Activated CD8-positive, alpha-beta T cell treated with anti-CD3 and anti-CD28 coated beads, Interleukin-2, amount 10 ng/mL, durations not matched to agents 7 days and 5 days (primary cell): ENCODE measurements at regions not wholly inside any gene's neighbourhood (a gene's known extent, or its start where the extent isn't known, plus 50 kb on each side); places are given as distances from the start of the nearest gene placed in this dataset.

ENCODE experiments used
- ATAC-seq: fragments of 150-1000 bp; cut with Tn5 transposase; one replicate; pipeline ENCODE4 v1.10.0; 2021; ENCODE audit warnings: moderate library complexity
- CTCF ChIA-PET: fragments of 350-600 bp; sonication (Branson Sonifier 250); formaldehyde crosslinking; loops from one replicate; lab custom pipeline; 2021; ENCODE audit warnings: antibody characterized with exemption; lab: Charles Lee
- POLR2A ChIA-PET: fragments of 350-600 bp; sonication (Branson Sonifier 250); formaldehyde crosslinking; loops from one replicate; lab custom pipeline; 2021; ENCODE audit warnings: antibody characterized with exemption; lab: Charles Lee
- DNase-seq: peaks from one replicate; pipeline ENCODE4 v3.0.0-alpha.2; 2020
- H3K27ac Mint-ChIP-seq: one replicate; pipeline ENCODE4 v1.8.0; 2021; ENCODE audit warnings: mild to moderate bottlenecking, mixed read lengths
- H3K27me3 Mint-ChIP-seq: one replicate; pipeline ENCODE4 v1.8.0; 2021; ENCODE audit warnings: low read depth, mixed read lengths
- H3K36me3 Mint-ChIP-seq: one replicate; pipeline ENCODE4 v1.8.0; 2021; ENCODE audit warnings: low read depth, mixed read lengths
- H3K4me1 Mint-ChIP-seq: one replicate; pipeline ENCODE4 v1.8.0; 2021; ENCODE audit warnings: low read depth, mixed read lengths
- H3K4me3 Mint-ChIP-seq: one replicate; pipeline ENCODE4 v1.8.0; 2021; ENCODE audit warnings: mild to moderate bottlenecking, mixed read lengths
- H3K9me3 Mint-ChIP-seq: one replicate; pipeline ENCODE4 v1.8.0; 2022; ENCODE audit warnings: mixed read lengths; ENCODE audit not compliant: insufficient read depth

- H3K4me3 Mint-ChIP-seq, result no peak overlapping the region
- DNase-seq (no peak), ATAC-seq (no peak)
- H3K27ac Mint-ChIP-seq, result no peak overlapping the region
- POLR2A ChIA-PET, result no interaction called here
- CTCF ChIA-PET, result no interaction called here
- peaks cover 1% of the 10 kb centered on the region for H3K9me3 Mint-ChIP-seq
- no peaks in the 10 kb centered on the region for H3K36me3 Mint-ChIP-seq
- H3K27me3 Mint-ChIP-seq, result no peaks in the 10 kb centered on the region
- H3K4me1 Mint-ChIP-seq, result peaks cover 5% of the 10 kb centered on the region
These were observed 169.3 kb downstream of the SEC16B start for GRCh38 chr1:177800400-177801088.

- ChIA-PET CTCF (no interaction called here), POLR2A (no interaction called here)
- no peaks in the 10 kb centered on the region for H3K27me3 Mint-ChIP-seq
- no peaks in the 10 kb centered on the region for H3K36me3 Mint-ChIP-seq
- DNase-seq (no peak), ATAC-seq (no peak)
- no peak overlapping the region for H3K4me3 Mint-ChIP-seq
- H3K4me1 Mint-ChIP-seq, result peaks cover 5% of the 10 kb centered on the region
- no peak overlapping the region for H3K27ac Mint-ChIP-seq
- H3K9me3 Mint-ChIP-seq, result no peaks in the 10 kb centered on the region
These were observed 170.1 kb downstream of the SEC16B start for GRCh38 chr1:177799746-177800145.

GRCh38 chr1:177798614-177799013 is 171.2 kb downstream of the SEC16B start:
- Mint-ChIP-seq H3K36me3 (no peaks in the 10 kb centered on the region), H3K4me1 (peaks cover 5% of the 10 kb centered on the region), H3K27ac (no peak overlapping the region), H3K4me3 (no peak overlapping the region), H3K27me3 (no peaks in the 10 kb centered on the region), H3K9me3 (no peaks in the 10 kb centered on the region)
- ATAC-seq (no peak), DNase-seq (no peak)
- ChIA-PET CTCF (no interaction called here), POLR2A (no interaction called here)

- H3K4me3 Mint-ChIP-seq, result no peak overlapping the region
- no peaks in the 10 kb centered on the region for H3K9me3 Mint-ChIP-seq
- H3K4me1 Mint-ChIP-seq, result peaks cover 5% of the 10 kb centered on the region
- H3K27me3 Mint-ChIP-seq, result no peaks in the 10 kb centered on the region
- no peak for DNase-seq
- ChIA-PET CTCF (no interaction called here), POLR2A (no interaction called here)
- no peak for ATAC-seq
- no peaks in the 10 kb centered on the region for H3K36me3 Mint-ChIP-seq
- H3K27ac Mint-ChIP-seq, result no peak overlapping the region
These were observed 173.3 kb downstream of the SEC16B start for GRCh38 chr1:177796561-177796960.

GRCh38 chr1:177794376-177794991 is 175.4 kb downstream of the SEC16B start:
- Mint-ChIP-seq H3K27me3 (no peaks in the 10 kb centered on the region), H3K4me3 (no peak overlapping the region), H3K36me3 (no peaks in the 10 kb centered on the region), H3K4me1 (no peaks in the 10 kb centered on the region), H3K27ac (no peak overlapping the region), H3K9me3 (no peaks in the 10 kb centered on the region)
- no peak for ATAC-seq
- ChIA-PET POLR2A (no interaction called here), CTCF (no interaction called here)
- no peak for DNase-seq

GRCh38 chr1:177793900-177794299 is 176.0 kb downstream of the SEC16B start:
- ChIA-PET CTCF (no interaction called here), POLR2A (no interaction called here)
- Mint-ChIP-seq H3K4me3 (no peak overlapping the region), H3K36me3 (no peaks in the 10 kb centered on the region), H3K4me1 (no peaks in the 10 kb centered on the region), H3K27ac (no peak overlapping the region), H3K9me3 (no peaks in the 10 kb centered on the region), H3K27me3 (no peaks in the 10 kb centered on the region)
- ATAC-seq (no peak), DNase-seq (no peak)

GRCh38 chr1:177790566-177790965 is 179.3 kb downstream of the SEC16B start:
- DNase-seq (no peak), ATAC-seq (no peak)
- no peaks in the 10 kb centered on the region for H3K9me3 Mint-ChIP-seq
- no peaks in the 10 kb centered on the region for H3K4me1 Mint-ChIP-seq
- no peaks in the 10 kb centered on the region for H3K36me3 Mint-ChIP-seq
- no peak overlapping the region for H3K27ac Mint-ChIP-seq
- ChIA-PET CTCF (no interaction called here), POLR2A (no interaction called here)
- no peaks in the 10 kb centered on the region for H3K27me3 Mint-ChIP-seq
- H3K4me3 Mint-ChIP-seq, result no peak overlapping the region

GRCh38 chr1:177789956-177790355 is 179.9 kb downstream of the SEC16B start:
- Mint-ChIP-seq H3K27me3 (no peaks in the 10 kb centered on the region), H3K36me3 (no peaks in the 10 kb centered on the region), H3K9me3 (no peaks in the 10 kb centered on the region), H3K4me1 (no peaks in the 10 kb centered on the region), H3K4me3 (no peak overlapping the region), H3K27ac (no peak overlapping the region)
- ATAC-seq, result no peak
- ChIA-PET POLR2A (no interaction called here), CTCF (no interaction called here)
- no peak for DNase-seq

- Mint-ChIP-seq H3K4me1 (no peaks in the 10 kb centered on the region), H3K27me3 (no peaks in the 10 kb centered on the region)
- CTCF ChIA-PET, result no interaction called here
These were observed 183.6 kb downstream of the SEC16B start for GRCh38 chr1:177786176-177786745.

GRCh38 chr1:177784936-177785335 is 184.9 kb downstream of the SEC16B start:
- no peak overlapping the region for H3K27ac Mint-ChIP-seq
- H3K9me3 Mint-ChIP-seq, result no peaks in the 10 kb centered on the region
- DNase-seq (no peak), ATAC-seq (no peak)
- no peaks in the 10 kb centered on the region for H3K36me3 Mint-ChIP-seq
- H3K4me1 Mint-ChIP-seq, result no peaks in the 10 kb centered on the region
- no peak overlapping the region for H3K4me3 Mint-ChIP-seq
- no peaks in the 10 kb centered on the region for H3K27me3 Mint-ChIP-seq
- CTCF ChIA-PET, result no interaction called here
- POLR2A ChIA-PET, result no interaction called here

More at GRCh38 chr1:177786176-177786745, 183.6 kb downstream of the SEC16B start:
- DNase-seq, result no peak
- POLR2A ChIA-PET, result no interaction called here
- Mint-ChIP-seq H3K36me3 (no peaks in the 10 kb centered on the region), H3K27ac (no peak overlapping the region), H3K4me3 (no peak overlapping the region), H3K9me3 (no peaks in the 10 kb centered on the region)
- ATAC-seq, result no peak

- no peaks in the 10 kb centered on the region for H3K9me3 Mint-ChIP-seq
- H3K27me3 Mint-ChIP-seq, result no peaks in the 10 kb centered on the region
- DNase-seq, result no peak
- H3K4me1 Mint-ChIP-seq, result no peaks in the 10 kb centered on the region
- no peak overlapping the region for H3K27ac Mint-ChIP-seq
- no peak for ATAC-seq
- ChIA-PET POLR2A (no interaction called here), CTCF (no interaction called here)
- no peaks in the 10 kb centered on the region for H3K36me3 Mint-ChIP-seq
- H3K4me3 Mint-ChIP-seq, result no peak overlapping the region
These were observed 185.4 kb downstream of the SEC16B start for GRCh38 chr1:177784409-177784808.

- no peaks in the 10 kb centered on the region for H3K27me3 Mint-ChIP-seq
- ChIA-PET CTCF (no interaction called here), POLR2A (no interaction called here)
- H3K9me3 Mint-ChIP-seq, result no peaks in the 10 kb centered on the region
- no peak overlapping the region for H3K27ac Mint-ChIP-seq
- no peak for ATAC-seq
- DNase-seq, result no peak
- H3K4me3 Mint-ChIP-seq, result no peak overlapping the region
- H3K4me1 Mint-ChIP-seq, result no peaks in the 10 kb centered on the region
- H3K36me3 Mint-ChIP-seq, result no peaks in the 10 kb centered on the region
These were observed 186.8 kb downstream of the SEC16B start for GRCh38 chr1:177783051-177783450.
